PC-3 (cell line): ENCODE measurements at regions not wholly inside any gene's neighbourhood (a gene's known extent, or its start where the extent isn't known, plus 50 kb on each side); places are given as distances from the start of the nearest gene placed in this dataset.

Experiments
- ATAC-seq: fragments of 200-7000 bp; cut with Tn5 transposase; 2 replicates; pipeline ENCODE4 v1.9.1; 2020; ENCODE audit warnings: mild to moderate bottlenecking, moderate library complexity
- BruUV-seq: library from RNA; stranded (reverse); fragments of 400-500 nt; replicated peaks from 2 replicates; lab custom pipeline; 2021; lab: Mats Ljungman, UMichigan
- CTCF ChIA-PET: fragments of 300-600 bp; sonication (Branson Sonifier 250); formaldehyde crosslinking; loops from one replicate; lab custom pipeline; 2022; ENCODE audit warnings: antibody characterized with exemption; lab: Charles Lee
- POLR2A ChIA-PET: fragments of 300-600 bp; sonication (Branson Sonifier 250); formaldehyde crosslinking; loops from one replicate; lab custom pipeline; 2022; ENCODE audit warnings: antibody characterized with exemption; ENCODE audit not compliant: unreplicated experiment; lab: Charles Lee
- DNase-seq: peaks from one replicate; pipeline ENCODE4 v3.0.0-alpha.2; 2015
- H2AFZ ChIP-seq: fragments of 300-600 bp; sonication (generic); 2 replicates; pipeline ENCODE4 v1.6.0; 2016; ENCODE audit warnings: antibody characterized with exemption, low read length
- H3F3A ChIP-seq: fragments of 300-600 bp; sonication (generic); one replicate; pipeline ENCODE4 v1.6.0; 2017; ENCODE audit warnings: antibody characterized with exemption, low read length, control low read depth, mild to moderate bottlenecking; ENCODE audit not compliant: unreplicated experiment
- H3K27ac ChIP-seq: fragments of 300-600 bp; sonication (generic); 2 replicates; pipeline ENCODE4 v1.5.1; 2016; ENCODE audit warnings: mild to moderate bottlenecking, low read length
- H3K27me3 ChIP-seq: fragments of 300-600 bp; sonication (generic); 2 replicates; pipeline ENCODE4 v1.6.1; 2016; ENCODE audit warnings: low read length, mixed read lengths
- H3K36me3 ChIP-seq: fragments of 300-600 bp; sonication (generic); 2 replicates; pipeline ENCODE4 v1.6.1; 2016; ENCODE audit warnings: low read depth, mixed run types, low read length, mixed read lengths
- H3K4me1 ChIP-seq: fragments of 300-600 bp; sonication (generic); 2 replicates; pipeline ENCODE4 v1.5.1; 2016; ENCODE audit warnings: low read length; ENCODE audit not compliant: insufficient read depth
- H3K4me2 ChIP-seq: fragments of 300-600 bp; sonication (generic); 2 replicates; pipeline ENCODE4 v1.6.0; 2016; ENCODE audit warnings: low read length
- H3K4me3 ChIP-seq: fragments of 300-600 bp; sonication (generic); 2 replicates; pipeline ENCODE4 v1.5.1; 2016; ENCODE audit warnings: mild to moderate bottlenecking, low read length, mixed read lengths
- H3K79me2 ChIP-seq: fragments of 300-600 bp; sonication (generic); 2 replicates; pipeline ENCODE4 v1.6.1; 2017; ENCODE audit warnings: low read length, mixed read lengths
- H3K9ac ChIP-seq: fragments of 300-600 bp; sonication (generic); 2 replicates; pipeline ENCODE4 v1.6.0; 2016; ENCODE audit warnings: mild to moderate bottlenecking, low read length
- H3K9me2 ChIP-seq: fragments of 300-600 bp; sonication (generic); replicated peaks from 2 replicates; pipeline ENCODE4 v1.6.1; 2016; ENCODE audit warnings: mixed run types, low read length, mixed read lengths
- H3K9me3 ChIP-seq: fragments of 300-600 bp; sonication (generic); 2 replicates; pipeline ENCODE4 v1.6.1; 2016; ENCODE audit warnings: low read length, mixed read lengths
- H4K20me1 ChIP-seq: fragments of 300-600 bp; sonication (generic); 2 replicates; pipeline ENCODE4 v1.6.1; 2016; ENCODE audit warnings: low read length, mixed read lengths
- EZH2 ChIP-seq: fragments of 300-600 bp; sonication (generic); IDR thresholded peaks from one replicate; pipeline ENCODE4 v1.6.1; 2017; ENCODE audit warnings: antibody characterized with exemption, mild to moderate bottlenecking, low read length; ENCODE audit not compliant: unreplicated experiment
- EZH2phosphoT487 ChIP-seq: fragments of 300-600 bp; sonication (generic); IDR thresholded peaks from 2 replicates; pipeline ENCODE4 v1.6.1; 2018; ENCODE audit warnings: mild to moderate bottlenecking, antibody characterized with exemption, low read length, borderline replicate concordance
- intact Hi-C: fragments of 100-400 bp; cut with micrococcal nuclease; formaldehyde crosslinking; loops from 2 replicates; pipeline ENCODE4 v1.9.0; 2023
- TF ChIP-seq, protein P1 (sequence below): fragments of 300-600 bp; sonication (generic); conservative IDR thresholded peaks from 2 replicates; pipeline ENCODE4 v1.5.1; 2017; ENCODE audit warnings: antibody characterized with exemption, low read depth, mild to moderate bottlenecking, low read length

DNA sequence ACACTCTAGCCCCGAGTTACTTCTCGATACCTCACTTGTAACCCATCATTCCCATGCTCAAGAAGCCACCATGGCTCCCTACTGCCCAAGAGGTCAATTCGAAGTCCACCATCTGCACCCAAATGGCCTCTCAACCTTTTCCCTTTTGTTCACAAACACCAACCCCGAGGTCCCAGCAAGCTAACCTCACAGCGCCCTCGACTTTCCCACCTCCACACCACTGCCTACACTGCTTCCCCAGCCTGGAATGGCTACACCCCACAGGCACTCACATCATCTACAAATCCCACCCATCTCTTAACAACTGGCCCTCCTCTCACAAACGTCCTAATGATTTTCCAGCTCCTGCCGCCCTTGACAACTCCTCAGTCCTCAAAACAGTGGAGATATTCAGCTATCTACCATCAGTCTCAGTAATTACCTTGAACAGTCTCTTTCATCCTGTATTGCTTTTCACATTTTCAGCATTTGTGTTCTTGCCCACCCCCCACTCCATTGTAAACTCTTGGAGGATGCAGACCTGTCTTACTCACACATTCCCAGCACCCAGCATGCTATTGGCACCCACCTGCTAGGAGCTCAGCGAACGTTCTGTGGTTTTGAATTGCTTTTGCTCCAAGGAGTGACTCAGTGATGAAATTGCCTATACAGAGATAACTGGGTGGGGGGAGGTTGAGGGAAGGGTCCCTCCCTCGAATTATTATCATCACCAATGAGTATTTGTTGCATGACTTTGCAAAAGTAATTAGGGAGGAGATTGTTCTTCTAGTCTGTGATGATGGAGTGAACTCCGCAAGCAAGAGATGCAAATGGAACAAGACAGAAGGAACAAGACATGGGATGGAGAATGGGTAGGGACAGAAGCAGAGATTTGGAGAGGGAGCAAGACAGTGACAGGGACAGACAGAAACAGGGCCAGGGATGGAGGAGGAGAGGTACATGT, 106.8 kb downstream of the CYP26B1 start:
- Histone ChIP-seq H3K4me1 (peaks cover 11% of the 10 kb centered on the region; the same call in 1 of the 2 replicates), H4K20me1 (no peaks in the 10 kb centered on the region), H3K4me3 (no peak overlapping the region), H3K9me3 (peaks cover 10% of the 10 kb centered on the region; the same call in 1 of the 2 replicates), H3K27ac (no peak overlapping the region), H2AFZ (no peak overlapping the region), H3K79me2 (no peaks in the 10 kb centered on the region), H3K9me2 (no peaks in the 10 kb centered on the region), H3K36me3 (no peaks in the 10 kb centered on the region), H3F3A (no peaks in the 10 kb centered on the region), H3K9ac (no peak overlapping the region), H3K4me2 (no peak overlapping the region), H3K27me3 (no peaks in the 10 kb centered on the region; the same call in 1 of the 2 replicates)
- intact Hi-C loops: no loop called here
- POLR2A ChIA-PET: interaction anchor here (0.6 kb wide), 1 partner anchor 69 kb away, joined by 3 read pairs; no protein-coding TSS in a partner anchor
- ATAC-seq: no peak
- DNase-seq: peak; percentile 56
- TF ChIP-seq EZH2phosphoT487 (no peak), EZH2 (no peak)
- TF ChIP-seq, protein P1, sequence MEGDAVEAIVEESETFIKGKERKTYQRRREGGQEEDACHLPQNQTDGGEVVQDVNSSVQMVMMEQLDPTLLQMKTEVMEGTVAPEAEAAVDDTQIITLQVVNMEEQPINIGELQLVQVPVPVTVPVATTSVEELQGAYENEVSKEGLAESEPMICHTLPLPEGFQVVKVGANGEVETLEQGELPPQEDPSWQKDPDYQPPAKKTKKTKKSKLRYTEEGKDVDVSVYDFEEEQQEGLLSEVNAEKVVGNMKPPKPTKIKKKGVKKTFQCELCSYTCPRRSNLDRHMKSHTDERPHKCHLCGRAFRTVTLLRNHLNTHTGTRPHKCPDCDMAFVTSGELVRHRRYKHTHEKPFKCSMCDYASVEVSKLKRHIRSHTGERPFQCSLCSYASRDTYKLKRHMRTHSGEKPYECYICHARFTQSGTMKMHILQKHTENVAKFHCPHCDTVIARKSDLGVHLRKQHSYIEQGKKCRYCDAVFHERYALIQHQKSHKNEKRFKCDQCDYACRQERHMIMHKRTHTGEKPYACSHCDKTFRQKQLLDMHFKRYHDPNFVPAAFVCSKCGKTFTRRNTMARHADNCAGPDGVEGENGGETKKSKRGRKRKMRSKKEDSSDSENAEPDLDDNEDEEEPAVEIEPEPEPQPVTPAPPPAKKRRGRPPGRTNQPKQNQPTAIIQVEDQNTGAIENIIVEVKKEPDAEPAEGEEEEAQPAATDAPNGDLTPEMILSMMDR: no peak
- CTCF ChIA-PET: interaction anchor here (0.6 to 0.7 kb wide), 2 partner anchors 10 to 75 kb away, joined by 4 to 14 read pairs; no protein-coding TSS in a partner anchor
- no TSS peak for BruUV-seq

DNA sequence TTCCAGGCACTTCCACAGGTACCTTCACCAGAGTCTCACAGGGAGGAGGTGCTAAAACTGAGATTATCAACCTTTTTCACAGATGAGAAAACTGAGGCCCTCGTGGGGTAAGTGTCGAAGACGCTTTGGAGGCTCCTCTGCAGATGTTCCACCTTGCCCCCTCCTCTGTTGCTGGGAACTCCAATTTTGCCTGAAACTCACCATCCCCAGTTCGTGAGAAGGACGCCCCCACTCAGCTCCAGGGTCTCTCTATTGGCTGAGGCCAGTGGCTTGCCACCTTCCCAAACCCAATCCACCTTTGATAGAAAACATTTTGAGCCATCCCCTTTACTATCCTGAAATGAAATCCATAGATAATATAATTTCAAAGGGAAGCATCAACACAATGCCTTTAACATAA, 109.1 kb downstream of the CYP26B1 start:
- intact Hi-C loops: no loop called here
- CTCF ChIA-PET: no interaction called here
- H3K9ac ChIP-seq: no peak overlapping the region
- H3F3A ChIP-seq: no peaks in the 10 kb centered on the region
- POLR2A ChIA-PET: no interaction called here
- no peaks in the 10 kb centered on the region for H3K27me3 ChIP-seq
- no peak overlapping the region for H3K27ac ChIP-seq
- H2AFZ ChIP-seq: no peak overlapping the region
- H3K9me2 ChIP-seq: no peaks in the 10 kb centered on the region
- no peak overlapping the region for H3K4me2 ChIP-seq
- H3K4me1 ChIP-seq: peaks cover 11% of the 10 kb centered on the region; the same call in 1 of the 2 replicates
- H4K20me1 ChIP-seq: no peaks in the 10 kb centered on the region
- TF ChIP-seq EZH2phosphoT487: no peak
- TF ChIP-seq, protein P1: no peak
- TF ChIP-seq EZH2: no peak
- H3K9me3 ChIP-seq: peaks cover 1% of the 10 kb centered on the region; the same call in 1 of the 2 replicates
- H3K36me3 ChIP-seq: no peaks in the 10 kb centered on the region
- ATAC-seq (no peak), DNase-seq (no peak)
- no peaks in the 10 kb centered on the region for H3K79me2 ChIP-seq
- BruUV-seq: no TSS peak
- H3K4me3 ChIP-seq: no peak overlapping the region
